Activated B cell treated with CpG ODN at 0.5 μM for 24 hours (primary cell): ENCODE measurements at regions not wholly inside any gene's neighbourhood (a gene's known extent, or its start where the extent isn't known, plus 50 kb on each side); places are given as distances from the start of the nearest gene placed in this dataset.
"Not testable (repeated sequence)": the region's sequence is repeated elsewhere in the genome, so short reads cannot be mapped to it uniquely, and the experiment has no call there.

Experiments used
- ATAC-seq: fragments of 200-7000 bp; cut with Tn5 transposase; one replicate; pipeline ENCODE4 v1.10.0; 2021; ENCODE audit warnings: low read depth, mild to moderate bottlenecking, moderate library complexity
- CTCF ChIA-PET: fragments of 350-600 bp; sonication (Branson Sonifier 250); formaldehyde crosslinking; loops from one replicate; lab custom pipeline; 2021; ENCODE audit warnings: antibody characterized with exemption; lab: Charles Lee
- POLR2A ChIA-PET: fragments of 350-600 bp; sonication (Branson Sonifier 250); formaldehyde crosslinking; loops from one replicate; lab custom pipeline; 2021; ENCODE audit warnings: antibody characterized with exemption; lab: Charles Lee
- DNase-seq: peaks from one replicate; pipeline ENCODE4 v3.0.0; 2022
- H3K27ac Mint-ChIP-seq: one replicate; pipeline ENCODE4 v1.8.0; 2020; ENCODE audit warnings: mixed read lengths
- H3K27me3 Mint-ChIP-seq: one replicate; pipeline ENCODE4 v1.8.0; 2021; ENCODE audit warnings: mixed read lengths
- H3K36me3 Mint-ChIP-seq: one replicate; pipeline ENCODE4 v1.8.0; 2021; ENCODE audit warnings: low read depth, mixed read lengths
- H3K4me1 Mint-ChIP-seq: one replicate; pipeline ENCODE4 v1.8.0; 2021; ENCODE audit warnings: mixed read lengths
- H3K4me3 Mint-ChIP-seq: one replicate; pipeline ENCODE4 v1.8.0; 2020; ENCODE audit warnings: mild to moderate bottlenecking, mixed read lengths
- H3K9me3 Mint-ChIP-seq: one replicate; pipeline ENCODE4 v1.8.0; 2020; ENCODE audit warnings: mixed read lengths
- CTCF ChIP-seq: fragments of 200-600 bp; IDR thresholded peaks from one replicate; pipeline ENCODE4 v1.8.0; 2022; ENCODE audit warnings: antibody characterized with exemption, mild to moderate bottlenecking
- intact Hi-C: fragments of 100-400 bp; cut with micrococcal nuclease; formaldehyde crosslinking; loops from one replicate; pipeline ENCODE4 v1.15.1; 2024

DNA sequence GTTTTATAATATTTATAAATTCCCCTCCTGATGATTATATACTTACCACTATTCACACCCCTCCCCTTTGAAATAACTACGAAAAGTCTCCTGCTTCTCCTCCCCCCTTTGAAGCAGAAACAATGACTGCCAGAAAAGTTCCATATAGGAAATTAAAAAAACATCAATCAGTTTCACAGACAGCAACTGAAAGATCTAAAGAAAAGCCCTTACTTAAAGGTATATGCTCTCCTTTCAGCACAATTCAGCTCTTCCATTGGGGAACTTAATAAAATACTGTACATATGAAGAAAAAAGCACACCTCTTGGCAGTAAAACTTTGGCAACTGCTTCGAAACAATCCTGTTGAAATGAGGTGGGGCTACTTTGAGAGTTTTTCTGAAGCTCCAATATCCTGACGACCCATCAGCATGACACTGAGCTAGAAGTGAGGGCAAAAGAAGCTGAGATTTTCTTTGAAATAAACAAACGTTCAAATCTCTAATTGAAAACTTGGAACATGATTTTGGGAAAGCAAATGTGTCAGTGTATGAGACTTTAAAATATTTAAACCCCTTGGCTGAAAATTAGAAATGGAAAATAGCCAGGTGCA, 147.6 kb upstream of the RXFP2 start:
- no peak overlapping the region for H3K4me3 Mint-ChIP-seq
- POLR2A ChIA-PET, result no interaction called here

GRCh38 chr13:31594056-31594455, 145.3 kb upstream of the RXFP2 start:
- POLR2A ChIA-PET, result no interaction called here
- H3K27ac Mint-ChIP-seq, result no peak overlapping the region
- no peaks in the 10 kb centered on the region for H3K9me3 Mint-ChIP-seq

More for the DNA sequence above, 147.6 kb upstream of the RXFP2 start:
- intact Hi-C loops, result no loop called here
- CTCF ChIA-PET, result no interaction called here
- TF ChIP-seq CTCF, result no peak
- Mint-ChIP-seq H3K4me1 (no peaks in the 10 kb centered on the region), H3K27me3 (no peaks in the 10 kb centered on the region), H3K9me3 (no peaks in the 10 kb centered on the region), H3K36me3 (no peaks in the 10 kb centered on the region), H3K27ac (no peak overlapping the region)
- DNase-seq, result no peak
- no peak for ATAC-seq

GRCh38 chr13:31595563-31595962, 143.8 kb upstream of the RXFP2 start:
- no peak for ATAC-seq
- ChIA-PET POLR2A (no interaction called here), CTCF (no interaction called here)
- Mint-ChIP-seq H3K36me3 (no peaks in the 10 kb centered on the region), H3K27me3 (no peaks in the 10 kb centered on the region), H3K4me1 (no peaks in the 10 kb centered on the region), H3K4me3 (no peak overlapping the region), H3K27ac (no peak overlapping the region), H3K9me3 (no peaks in the 10 kb centered on the region)
- no peak for DNase-seq
- no peak for TF ChIP-seq CTCF
- intact Hi-C loops, result no loop called here

More at GRCh38 chr13:31594056-31594455, 145.3 kb upstream of the RXFP2 start:
- intact Hi-C loops, result no loop called here
- no peaks in the 10 kb centered on the region for H3K36me3 Mint-ChIP-seq
- no peak overlapping the region for H3K4me3 Mint-ChIP-seq
- no peaks in the 10 kb centered on the region for H3K27me3 Mint-ChIP-seq
- no peak for DNase-seq
- no peak for TF ChIP-seq CTCF
- ATAC-seq, result no peak
- H3K4me1 Mint-ChIP-seq, result no peaks in the 10 kb centered on the region
- CTCF ChIA-PET, result no interaction called here

DNA sequence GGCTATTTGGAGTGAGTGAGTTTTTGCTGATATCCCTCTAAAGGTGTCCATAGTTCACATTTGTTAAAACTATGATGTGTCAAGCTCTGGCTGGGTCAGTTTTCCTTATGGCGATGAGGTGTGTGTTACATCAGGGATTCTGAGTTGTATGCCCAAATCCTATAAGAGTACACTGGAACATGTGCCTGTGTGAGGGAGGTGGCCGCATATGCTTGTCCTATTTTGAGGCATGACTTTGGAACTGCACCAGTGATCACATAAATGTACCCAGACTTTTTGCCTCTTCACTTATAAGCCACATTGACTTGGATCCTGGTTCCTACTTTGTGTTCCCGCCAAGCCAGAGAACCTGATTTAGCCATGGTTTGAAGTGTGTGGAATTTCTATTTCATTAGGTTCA, 140.3 kb upstream of the RXFP2 start:
- Mint-ChIP-seq H3K27ac (no peak overlapping the region), H3K4me1 (no peaks in the 10 kb centered on the region), H3K9me3 (no peaks in the 10 kb centered on the region), H3K4me3 (no peak overlapping the region), H3K27me3 (no peaks in the 10 kb centered on the region), H3K36me3 (no peaks in the 10 kb centered on the region)
- DNase-seq (no peak), ATAC-seq (no peak)
- intact Hi-C loops, result no loop called here
- CTCF ChIA-PET, result no interaction called here
- POLR2A ChIA-PET, result no interaction called here
- no peak for TF ChIP-seq CTCF

DNA sequence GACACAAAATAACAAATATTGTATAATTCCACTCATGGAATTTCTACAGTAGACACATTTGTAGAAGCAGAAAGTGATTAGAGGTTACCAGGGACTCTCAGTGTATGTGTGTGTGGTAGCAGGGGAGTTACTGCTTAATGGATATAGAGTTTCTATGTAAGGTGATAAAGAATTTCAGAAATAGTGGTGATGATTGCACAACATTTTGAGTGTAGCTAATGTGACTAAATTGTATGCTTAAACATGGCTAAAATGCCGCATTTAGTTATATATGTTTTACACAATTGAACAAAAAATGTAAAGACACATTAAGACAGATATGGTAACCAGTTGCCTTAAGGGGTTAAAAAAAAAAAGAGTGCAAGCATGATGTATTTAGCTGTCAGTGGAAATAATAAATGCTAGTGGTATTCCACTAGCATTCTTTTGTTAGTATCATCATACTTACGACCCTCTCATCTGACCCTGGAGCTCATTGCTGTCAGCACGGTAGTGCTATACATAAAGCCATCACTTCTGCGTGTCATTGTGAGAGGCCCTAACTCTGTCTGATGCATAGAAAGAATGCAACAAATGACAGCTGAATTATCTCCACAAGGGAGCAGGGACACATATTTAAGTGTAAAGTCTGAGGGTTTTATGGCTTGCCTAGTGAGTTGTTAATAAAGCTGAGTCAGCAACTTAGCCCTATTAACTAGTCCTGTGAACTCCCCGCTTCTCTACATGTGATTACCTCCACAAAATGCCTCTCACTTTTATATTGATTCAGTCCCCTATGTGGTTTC, 134.1 kb upstream of the RXFP2 start:
- no peak for TF ChIP-seq CTCF
- Mint-ChIP-seq H3K27ac (no peak overlapping the region), H3K27me3 (no peaks in the 10 kb centered on the region), H3K4me1 (no peaks in the 10 kb centered on the region), H3K4me3 (no peak overlapping the region), H3K9me3 (no peaks in the 10 kb centered on the region), H3K36me3 (no peaks in the 10 kb centered on the region)
- intact Hi-C loops, result no loop called here
- ChIA-PET CTCF (no interaction called here), POLR2A (no interaction called here)
- DNase-seq, result no peak
- ATAC-seq, result no peak

- H3K36me3 Mint-ChIP-seq, ATAC-seq, H3K27me3 Mint-ChIP-seq, CTCF ChIA-PET, intact Hi-C loops, POLR2A ChIA-PET, H3K4me1 Mint-ChIP-seq, H3K9me3 Mint-ChIP-seq, H3K27ac Mint-ChIP-seq, H3K4me3 Mint-ChIP-seq, DNase-seq: not testable (repeated sequence)
These were observed 131.8 kb upstream of the RXFP2 start for GRCh38 chr13:31607531-31607930.

GRCh38 chr13:31608780-31609179, 130.5 kb upstream of the RXFP2 start:
- ATAC-seq, H3K9me3 Mint-ChIP-seq, H3K27me3 Mint-ChIP-seq, DNase-seq, H3K4me3 Mint-ChIP-seq, H3K27ac Mint-ChIP-seq, CTCF ChIA-PET, H3K4me1 Mint-ChIP-seq, POLR2A ChIA-PET, H3K36me3 Mint-ChIP-seq, intact Hi-C loops: not testable (repeated sequence)
